HFFc6 (cell line): ENCODE measurements at regions not wholly inside any gene's neighbourhood (a gene's known extent, or its start where the extent isn't known, plus 50 kb on each side); places are given as distances from the start of the nearest gene placed in this dataset.

Experiments used
- DNase-seq: peaks from one replicate; pipeline ENCODE4 v3.0.0-alpha.2; 2018
- H3K27ac Mint-ChIP-seq: 2 replicates; pipeline ENCODE4 v1.8.0; 2020; ENCODE audit warnings: mild to moderate bottlenecking, mixed read lengths
- H3K27me3 Mint-ChIP-seq: 2 replicates; pipeline ENCODE4 v1.8.0; 2021; ENCODE audit warnings: mild to moderate bottlenecking, moderate library complexity, mixed read lengths; ENCODE audit not compliant: insufficient read depth
- H3K36me3 Mint-ChIP-seq: 2 replicates; pipeline ENCODE4 v1.8.0; 2021; ENCODE audit warnings: low read depth, mixed read lengths
- H3K4me1 Mint-ChIP-seq: 2 replicates; pipeline ENCODE4 v1.8.0; 2020; ENCODE audit warnings: low read depth, mixed read lengths
- H3K4me3 Mint-ChIP-seq: 2 replicates; pipeline ENCODE4 v1.8.0; 2020; ENCODE audit warnings: mild to moderate bottlenecking, moderate library complexity, mixed read lengths
- H3K9me3 Mint-ChIP-seq: 2 replicates; pipeline ENCODE4 v1.8.0; 2020; ENCODE audit warnings: mild to moderate bottlenecking, mixed read lengths
- CTCF ChIP-seq: fragments of 200-600 bp; sonication (generic); IDR thresholded peaks from 2 replicates; pipeline ENCODE4 v1.5.0; 2021; ENCODE audit warnings: antibody characterized with exemption, mild to moderate bottlenecking

GRCh38 chr2:128812183-128812940 is 493.7 kb upstream of the HS6ST1 start:
- no peaks in the 10 kb centered on the region for H3K36me3 Mint-ChIP-seq
- H3K4me3 Mint-ChIP-seq: no peak overlapping the region
- peaks cover 33% of the 10 kb centered on the region for H3K9me3 Mint-ChIP-seq
- no peak for TF ChIP-seq CTCF
- no peak for DNase-seq
- H3K27me3 Mint-ChIP-seq: no peaks in the 10 kb centered on the region; the same call in 1 of the 2 replicates
- no peak overlapping the region for H3K27ac Mint-ChIP-seq
- no peaks in the 10 kb centered on the region for H3K4me1 Mint-ChIP-seq

- Mint-ChIP-seq H3K4me1 (no peaks in the 10 kb centered on the region), H3K27ac (no peak overlapping the region), H3K36me3 (no peaks in the 10 kb centered on the region), H3K4me3 (no peak overlapping the region), H3K9me3 (peaks cover 37% of the 10 kb centered on the region), H3K27me3 (no peaks in the 10 kb centered on the region; the same call in 1 of the 2 replicates)
- TF ChIP-seq CTCF: no peak
- DNase-seq: no peak
Measured at GRCh38 chr2:128813352-128814034, 494.8 kb upstream of the HS6ST1 start.

GRCh38 chr2:128815248-128815647 is 496.6 kb upstream of the HS6ST1 start:
- no peaks in the 10 kb centered on the region; the same call in 1 of the 2 replicates for H3K27me3 Mint-ChIP-seq
- peaks cover 32% of the 10 kb centered on the region; the same call in 1 of the 2 replicates for H3K9me3 Mint-ChIP-seq
- H3K27ac Mint-ChIP-seq: no peak overlapping the region
- no peaks in the 10 kb centered on the region for H3K4me1 Mint-ChIP-seq
- no peak overlapping the region for H3K4me3 Mint-ChIP-seq
- no peak for DNase-seq
- no peak for TF ChIP-seq CTCF
- H3K36me3 Mint-ChIP-seq: no peaks in the 10 kb centered on the region

GRCh38 chr2:128817171-128817570 is 498.5 kb upstream of the HS6ST1 start:
- no peak overlapping the region for H3K27ac Mint-ChIP-seq
- no peaks in the 10 kb centered on the region for H3K4me1 Mint-ChIP-seq
- no peak for DNase-seq
- no peaks in the 10 kb centered on the region for H3K36me3 Mint-ChIP-seq
- H3K27me3 Mint-ChIP-seq: no peaks in the 10 kb centered on the region; the same call in 1 of the 2 replicates
- no peak overlapping the region for H3K4me3 Mint-ChIP-seq
- TF ChIP-seq CTCF: no peak
- peaks cover 36% of the 10 kb centered on the region for H3K9me3 Mint-ChIP-seq

GRCh38 chr2:128817813-128818212 is 499.1 kb upstream of the HS6ST1 start:
- H3K4me1 Mint-ChIP-seq: no peaks in the 10 kb centered on the region
- no peaks in the 10 kb centered on the region for H3K36me3 Mint-ChIP-seq
- no peak for DNase-seq
- peaks cover 42% of the 10 kb centered on the region for H3K9me3 Mint-ChIP-seq
- H3K27ac Mint-ChIP-seq: no peak overlapping the region
- no peak for TF ChIP-seq CTCF
- H3K27me3 Mint-ChIP-seq: no peaks in the 10 kb centered on the region
- no peak overlapping the region for H3K4me3 Mint-ChIP-seq
